PC-3 (cell line): ENCODE measurements at regions not wholly inside any gene's neighbourhood (a gene's known extent, or its start where the extent isn't known, plus 50 kb on each side); places are given as distances from the start of the nearest gene placed in this dataset.
"Not testable (repeated sequence)": the region's sequence is repeated elsewhere in the genome, so short reads cannot be mapped to it uniquely, and the experiment has no call there.

Source experiments
- ATAC-seq: fragments of 200-7000 bp; cut with Tn5 transposase; 2 replicates; pipeline ENCODE4 v1.9.1; 2020; ENCODE audit warnings: mild to moderate bottlenecking, moderate library complexity
- BruUV-seq: library from RNA; stranded (reverse); fragments of 400-500 nt; replicated peaks from 2 replicates; lab custom pipeline; 2021; lab: Mats Ljungman, UMichigan
- CTCF ChIA-PET: fragments of 300-600 bp; sonication (Branson Sonifier 250); formaldehyde crosslinking; loops from one replicate; lab custom pipeline; 2022; ENCODE audit warnings: antibody characterized with exemption; lab: Charles Lee
- POLR2A ChIA-PET: fragments of 300-600 bp; sonication (Branson Sonifier 250); formaldehyde crosslinking; loops from one replicate; lab custom pipeline; 2022; ENCODE audit warnings: antibody characterized with exemption; ENCODE audit not compliant: unreplicated experiment; lab: Charles Lee
- DNase-seq: peaks from one replicate; pipeline ENCODE4 v3.0.0-alpha.2; 2015
- H2AFZ ChIP-seq: fragments of 300-600 bp; sonication (generic); 2 replicates; pipeline ENCODE4 v1.6.0; 2016; ENCODE audit warnings: antibody characterized with exemption, low read length
- H3F3A ChIP-seq: fragments of 300-600 bp; sonication (generic); one replicate; pipeline ENCODE4 v1.6.0; 2017; ENCODE audit warnings: antibody characterized with exemption, low read length, control low read depth, mild to moderate bottlenecking; ENCODE audit not compliant: unreplicated experiment
- H3K27ac ChIP-seq: fragments of 300-600 bp; sonication (generic); 2 replicates; pipeline ENCODE4 v1.5.1; 2016; ENCODE audit warnings: mild to moderate bottlenecking, low read length
- H3K27me3 ChIP-seq: fragments of 300-600 bp; sonication (generic); 2 replicates; pipeline ENCODE4 v1.6.1; 2016; ENCODE audit warnings: low read length, mixed read lengths
- H3K36me3 ChIP-seq: fragments of 300-600 bp; sonication (generic); 2 replicates; pipeline ENCODE4 v1.6.1; 2016; ENCODE audit warnings: low read depth, mixed run types, low read length, mixed read lengths
- H3K4me1 ChIP-seq: fragments of 300-600 bp; sonication (generic); 2 replicates; pipeline ENCODE4 v1.5.1; 2016; ENCODE audit warnings: low read length; ENCODE audit not compliant: insufficient read depth
- H3K4me2 ChIP-seq: fragments of 300-600 bp; sonication (generic); 2 replicates; pipeline ENCODE4 v1.6.0; 2016; ENCODE audit warnings: low read length
- H3K4me3 ChIP-seq: fragments of 300-600 bp; sonication (generic); 2 replicates; pipeline ENCODE4 v1.5.1; 2016; ENCODE audit warnings: mild to moderate bottlenecking, low read length, mixed read lengths
- H3K79me2 ChIP-seq: fragments of 300-600 bp; sonication (generic); 2 replicates; pipeline ENCODE4 v1.6.1; 2017; ENCODE audit warnings: low read length, mixed read lengths
- H3K9ac ChIP-seq: fragments of 300-600 bp; sonication (generic); 2 replicates; pipeline ENCODE4 v1.6.0; 2016; ENCODE audit warnings: mild to moderate bottlenecking, low read length
- H3K9me2 ChIP-seq: fragments of 300-600 bp; sonication (generic); replicated peaks from 2 replicates; pipeline ENCODE4 v1.6.1; 2016; ENCODE audit warnings: mixed run types, low read length, mixed read lengths
- H3K9me3 ChIP-seq: fragments of 300-600 bp; sonication (generic); 2 replicates; pipeline ENCODE4 v1.6.1; 2016; ENCODE audit warnings: low read length, mixed read lengths
- H4K20me1 ChIP-seq: fragments of 300-600 bp; sonication (generic); 2 replicates; pipeline ENCODE4 v1.6.1; 2016; ENCODE audit warnings: low read length, mixed read lengths
- intact Hi-C: fragments of 100-400 bp; cut with micrococcal nuclease; formaldehyde crosslinking; loops from 2 replicates; pipeline ENCODE4 v1.9.0; 2023

GRCh38 chr5:34371417-34371816 lies 284.7 kb upstream of the RAI14 start:
- H3K27me3 ChIP-seq, H3K4me1 ChIP-seq, H3K27ac ChIP-seq, ATAC-seq, DNase-seq, H4K20me1 ChIP-seq, H3K4me3 ChIP-seq, H3K9ac ChIP-seq, POLR2A ChIA-PET, H3K36me3 ChIP-seq, H3K4me2 ChIP-seq, CTCF ChIA-PET, H3K9me3 ChIP-seq, BruUV-seq, H3K79me2 ChIP-seq, H3K9me2 ChIP-seq, intact Hi-C loops, H2AFZ ChIP-seq, H3F3A ChIP-seq: not testable (repeated sequence)

GRCh38 chr5:34371817-34372216 lies 284.3 kb upstream of the RAI14 start:
- POLR2A ChIA-PET, H3K4me2 ChIP-seq, H3K4me1 ChIP-seq, H3K27ac ChIP-seq, ATAC-seq, intact Hi-C loops, DNase-seq, H4K20me1 ChIP-seq, H3K9me2 ChIP-seq, H3F3A ChIP-seq, CTCF ChIA-PET, H3K79me2 ChIP-seq, H3K36me3 ChIP-seq, H3K9ac ChIP-seq, H3K27me3 ChIP-seq, H2AFZ ChIP-seq, H3K9me3 ChIP-seq, BruUV-seq, H3K4me3 ChIP-seq: not testable (repeated sequence)

- H3K27ac ChIP-seq, intact Hi-C loops, H3K4me3 ChIP-seq, H3K4me1 ChIP-seq, H3K9me2 ChIP-seq, H3F3A ChIP-seq, ATAC-seq, H2AFZ ChIP-seq, H4K20me1 ChIP-seq, DNase-seq, H3K4me2 ChIP-seq, H3K9ac ChIP-seq, BruUV-seq, H3K79me2 ChIP-seq, H3K36me3 ChIP-seq, CTCF ChIA-PET, H3K27me3 ChIP-seq, POLR2A ChIA-PET, H3K9me3 ChIP-seq: not testable (repeated sequence)
Observed at GRCh38 chr5:34372739-34373138, 283.4 kb upstream of the RAI14 start.

- H3K27me3 ChIP-seq, intact Hi-C loops, H4K20me1 ChIP-seq, DNase-seq, H3F3A ChIP-seq, H3K4me1 ChIP-seq, H3K9me3 ChIP-seq, H3K4me3 ChIP-seq, H3K79me2 ChIP-seq, H2AFZ ChIP-seq, H3K36me3 ChIP-seq, BruUV-seq, CTCF ChIA-PET, H3K9me2 ChIP-seq, H3K27ac ChIP-seq, H3K4me2 ChIP-seq, ATAC-seq, H3K9ac ChIP-seq, POLR2A ChIA-PET: not testable (repeated sequence)
Observed at GRCh38 chr5:34377651-34378050, 278.5 kb upstream of the RAI14 start.

GRCh38 chr5:34378498-34378897 lies 277.6 kb upstream of the RAI14 start:
- H3K9me3 ChIP-seq, H3K9me2 ChIP-seq, H3K9ac ChIP-seq, H3F3A ChIP-seq, H3K27ac ChIP-seq, H4K20me1 ChIP-seq, H3K79me2 ChIP-seq, ATAC-seq, H2AFZ ChIP-seq, intact Hi-C loops, POLR2A ChIA-PET, H3K4me3 ChIP-seq, H3K4me2 ChIP-seq, DNase-seq, BruUV-seq, H3K27me3 ChIP-seq, H3K36me3 ChIP-seq, CTCF ChIA-PET, H3K4me1 ChIP-seq: not testable (repeated sequence)

- CTCF ChIA-PET, H3K4me1 ChIP-seq, POLR2A ChIA-PET, ATAC-seq, H4K20me1 ChIP-seq, H3K9me2 ChIP-seq, H3F3A ChIP-seq, H3K4me2 ChIP-seq, H3K9me3 ChIP-seq, H3K79me2 ChIP-seq, H2AFZ ChIP-seq, H3K4me3 ChIP-seq, H3K27me3 ChIP-seq, H3K27ac ChIP-seq, DNase-seq, H3K9ac ChIP-seq, intact Hi-C loops, BruUV-seq, H3K36me3 ChIP-seq: not testable (repeated sequence)
Observed at GRCh38 chr5:34388754-34389153, 267.4 kb upstream of the RAI14 start.
